Liver (tissue), 3 donors: ENCODE measurements at regions not wholly inside any gene's neighbourhood (a gene's known extent, or its start where the extent isn't known, plus 50 kb on each side); places are given as distances from the start of the nearest gene placed in this dataset.

Experiments used
- CTCF ChIP-seq: fragments of 150-350 bp; IDR thresholded peaks from 2 replicates; pipeline ENCODE4 v1.5.1; 2017; ENCODE audit warnings: improper control_type of control experiment, low read depth, low read length; ENCODE audit not compliant: missing input control
- EGR1 ChIP-seq, 2 donors: IDR thresholded peaks; 2 replicates each; pipeline ENCODE4 v1.6.1; 2016 to 2018; ENCODE audit warnings: antibody characterized with exemption in 2 of 2, low read depth in 2 of 2
- FOXA1 ChIP-seq: IDR thresholded peaks from 2 replicates; pipeline ENCODE4 v1.6.1; 2016; ENCODE audit warnings: antibody characterized with exemption
- GABPA ChIP-seq, 2 donors: IDR thresholded peaks in 1 of 2; conservative IDR thresholded peaks in 1 of 2; 2 replicates each; pipeline ENCODE4 v1.6.1; 2016; ENCODE audit warnings: antibody characterized with exemption in 2 of 2, mild to moderate bottlenecking in 1 of 2, moderate library complexity in 1 of 2
- RAD21 ChIP-seq, 2 donors: IDR thresholded peaks; 2 replicates each; pipeline ENCODE4 v1.6.1; 2016; ENCODE audit warnings: antibody characterized with exemption in 2 of 2, mild to moderate bottlenecking in 2 of 2
- REST ChIP-seq: IDR thresholded peaks from 2 replicates; pipeline ENCODE4 v1.6.1; 2016; ENCODE audit warnings: antibody characterized with exemption, mild to moderate bottlenecking
- RXRA ChIP-seq, 2 donors: IDR thresholded peaks; 2 replicates each; pipeline ENCODE4 v1.6.1; 2017 to 2018; ENCODE audit warnings: antibody characterized with exemption in 2 of 2, mild to moderate bottlenecking in 1 of 2
- SP1 ChIP-seq: IDR thresholded peaks from 2 replicates; pipeline ENCODE4 v1.6.1; 2018; ENCODE audit warnings: antibody characterized with exemption, mild to moderate bottlenecking
- TAF1 ChIP-seq: conservative IDR thresholded peaks from 2 replicates; pipeline ENCODE4 v1.6.1; 2016; ENCODE audit warnings: antibody characterized with exemption, mild to moderate bottlenecking
- ZBTB33 ChIP-seq: IDR thresholded peaks from 2 replicates; pipeline ENCODE4 v1.6.1; 2016; ENCODE audit warnings: antibody characterized with exemption
- donor health status: healthy.
- donor health status: healthy.

GRCh38 chr2:82137441-82137840, 1832.9 kb upstream of the LRRTM1 start:
- TF ChIP-seq CTCF = no peak
- TF ChIP-seq SP1 = no peak
- TF ChIP-seq RAD21 (IDR thresholded peaks at IDR 0.05) = no peak
- TF ChIP-seq TAF1 = no peak
- no peak for TF ChIP-seq EGR1 (IDR thresholded peaks at IDR 0.05; ENCODE audit: low read depth in 2 of 2)
- no peak for TF ChIP-seq REST
- TF ChIP-seq RXRA (IDR thresholded peaks at IDR 0.05) = no peak
- TF ChIP-seq ZBTB33 = no peak
- no peak for TF ChIP-seq FOXA1
- TF ChIP-seq GABPA (IDR thresholded peaks at IDR 0.05 in 1 of 2, conservative IDR thresholded peaks at IDR 0.05 in 1 of 2) = no peak
